Gastrocnemius medialis (tissue), 4 donors: ENCODE measurements at regions not wholly inside any gene's neighbourhood (a gene's known extent, or its start where the extent isn't known, plus 50 kb on each side); places are given as distances from the start of the nearest gene placed in this dataset.

ENCODE experiments used
- ATAC-seq, 2 donors: fragments of 150-250 bp; one replicate each; pipeline ENCODE4 v1.9.1; 2016
- DNase-seq, 2 donors: peaks; one replicate each; pipeline ENCODE4 v3.0.0-alpha.2; 2019
- H3K27ac ChIP-seq, 4 donors: fragments of 200-600 bp; sonication (generic); 1 replicate in 1 of 4; 2 replicates in 3 of 4; pipeline ENCODE4 v1.5.1; 2016 to 2018; ENCODE audit warnings: mild to moderate bottlenecking in 2 of 4, moderate library complexity in 1 of 4
- H3K27me3 ChIP-seq, 3 donors: fragments of 200-600 bp; sonication (generic) in 2 of 3; 1 replicate in 1 of 3; 2 replicates in 2 of 3; pipeline versions ENCODE4 v1.5.1 to v1.6.0; 2016 to 2019; ENCODE audit warnings: mild to moderate bottlenecking in 1 of 3, moderate library complexity in 1 of 3
- H3K36me3 ChIP-seq, 2 donors: fragments of 200-600 bp; sonication (generic) in 1 of 2; one replicate each; pipeline ENCODE4 v1.5.1; 2017 to 2018
- H3K4me1 ChIP-seq, 2 donors: fragments of 200-600 bp; sonication (generic) in 1 of 2; one replicate each; pipeline ENCODE4 v1.5.1; 2016 to 2017; ENCODE audit warnings: mild to moderate bottlenecking in 2 of 2
- H3K4me3 ChIP-seq, 4 donors: fragments of 200-600 bp; sonication (generic) in 3 of 4; 1 replicate in 1 of 4; 2 replicates in 3 of 4; pipeline ENCODE4 v1.5.1; 2016 to 2019; ENCODE audit warnings: mild to moderate bottlenecking in 2 of 4
- H3K9me3 ChIP-seq, 3 donors: fragments of 200-600 bp; sonication (generic) in 2 of 3; 1 replicate in 1 of 3; 2 replicates in 2 of 3; pipeline ENCODE4 v1.5.1; 2016 to 2019
- CTCF ChIP-seq, 5 experiments: fragments of 450-650 bp in 3 of 5; fragments of 200-600 bp in 2 of 5; sonication (generic) in 2 of 5; IDR thresholded peaks in 4 of 5; conservative IDR thresholded peaks in 1 of 5; 1 replicate in 4 of 5; 2 replicates in 1 of 5; pipeline ENCODE4 v1.5.1; 2016 to 2019; ENCODE audit warnings: antibody characterized with exemption in 5 of 5, mild to moderate bottlenecking in 3 of 5, moderate library complexity in 3 of 5
- POLR2A ChIP-seq, 2 donors: fragments of 450-650 bp; IDR thresholded peaks; one replicate each; pipeline ENCODE4 v1.6.1; 2017; ENCODE audit warnings: antibody characterized with exemption in 2 of 2, mild to moderate bottlenecking in 2 of 2, moderate library complexity in 2 of 2
- in situ Hi-C, 4 donors: fragments of 200-750 bp; cut with MboI; loops; one replicate each; pipeline versions ENCODE4 v1.15.0 to v1.8.0; 2017; ENCODE audit warnings: low sequenced_read_pairs in 4 of 4
- intact Hi-C: fragments of 100-400 bp; cut with DNase I; formaldehyde crosslinking; loops from one replicate; pipeline ENCODE4 v1.15.1; 2023; ENCODE audit warnings: low total_unique reads

GRCh38 chr10:129029051-129029450 is 438.0 kb upstream of the MGMT start:
- no peak for DNase-seq
- in situ Hi-C loops = loop anchor here in 3 of 4 donors (25.0 kb wide), 3 partner anchors 933 to 1083 kb away; partner anchors contain the start of genes C10orf143 (in 1 of the 3) and EBF3 (in 1 of the 3)
- no peak for ATAC-seq
- Histone ChIP-seq H3K4me3 (no peak overlapping the region), H3K27ac (peak overlapping the region in 2 of 4 donors; percentile 2 to 23), H3K9me3 (no peaks in the 10 kb centered on the region), H3K36me3 (no peaks in the 10 kb centered on the region), H3K27me3 (peaks cover 17 to 45% (median 40%) of the 10 kb centered on the region in 3 donors), H3K4me1 (peaks cover 0 to 4% of the 10 kb centered on the region in 2 donors)
- intact Hi-C loops = loop anchor here (5.0 to 10.0 kb wide), 3 partner anchors 94 to 928 kb away; no protein-coding TSS in a partner anchor
- no peak for TF ChIP-seq POLR2A (IDR thresholded peaks at IDR 0.05)
- TF ChIP-seq CTCF (IDR thresholded peaks at IDR 0.05 in 4 of 5, conservative IDR thresholded peaks at IDR 0.05 in 1 of 5) = no peak

- no peak for TF ChIP-seq CTCF (IDR thresholded peaks at IDR 0.05 in 4 of 5, conservative IDR thresholded peaks at IDR 0.05 in 1 of 5)
- no peak for TF ChIP-seq POLR2A (IDR thresholded peaks at IDR 0.05)
- intact Hi-C loops = loop anchor here (2.0 to 10.0 kb wide), 6 partner anchors 95 to 941 kb away; no protein-coding TSS in a partner anchor
- Histone ChIP-seq H3K27me3 (peaks cover 17 to 46% (median 40%) of the 10 kb centered on the region in 3 donors), H3K27ac (peak overlapping the region in 1 of 4 donors; percentile 31), H3K4me3 (peak overlapping the region in 2 of 4 donors; percentile 11 to 27), H3K36me3 (no peaks in the 10 kb centered on the region), H3K4me1 (peaks cover 0 to 4% of the 10 kb centered on the region in 2 donors), H3K9me3 (no peaks in the 10 kb centered on the region)
- in situ Hi-C loops = loop anchor here (10.0 to 25.0 kb wide), 5 partner anchors 305 to 1082 kb away; partner anchors contain the start of genes C10orf143 (in 1 of the 4) and EBF3 (in 1 of the 4)
- DNase-seq (no peak), ATAC-seq (no peak)
These were observed 437.0 kb upstream of the MGMT start for GRCh38 chr10:129029851-129030602.

GRCh38 chr10:129030603-129030895 is 436.5 kb upstream of the MGMT start:
- Histone ChIP-seq H3K27me3 (peaks cover 17 to 49% (median 39%) of the 10 kb centered on the region in 3 donors), H3K36me3 (no peaks in the 10 kb centered on the region), H3K27ac (peak overlapping the region in 1 of 4 donors; percentile 31), H3K4me1 (peaks cover 0 to 4% of the 10 kb centered on the region in 2 donors), H3K9me3 (no peaks in the 10 kb centered on the region), H3K4me3 (peak overlapping the region in 2 of 4 donors; percentile 11 to 27)
- in situ Hi-C loops (loop anchor here (10.0 to 25.0 kb wide), 5 partner anchors 304 to 1082 kb away; partner anchors contain the start of genes C10orf143 (in 1 of the 4) and EBF3 (in 1 of the 4)), intact Hi-C loops (loop anchor here (2.0 to 10.0 kb wide), 3 partner anchors 304 to 940 kb away; no protein-coding TSS in a partner anchor)
- no peak for ATAC-seq
- TF ChIP-seq POLR2A (IDR thresholded peaks at IDR 0.05) = peak in 1 of 2 donors; percentile 9
- TF ChIP-seq CTCF (IDR thresholded peaks at IDR 0.05 in 4 of 5, conservative IDR thresholded peaks at IDR 0.05 in 1 of 5) = no peak
- DNase-seq = no peak

- H3K4me3 ChIP-seq = peak overlapping the region in 2 of 4 donors; percentile 11 to 27
- peak; percentile 41 to 72 for ATAC-seq
- in situ Hi-C loops (loop anchor here (10.0 to 25.0 kb wide), 5 partner anchors 304 to 1081 kb away; partner anchors contain the start of genes C10orf143 (in 1 of the 4) and EBF3 (in 1 of the 4)), intact Hi-C loops (loop anchor here (2.0 to 10.0 kb wide), 3 partner anchors 304 to 940 kb away; no protein-coding TSS in a partner anchor)
- H3K4me1 ChIP-seq = peaks cover 0 to 4% of the 10 kb centered on the region in 2 donors
- H3K36me3 ChIP-seq = no peaks in the 10 kb centered on the region
- H3K9me3 ChIP-seq = no peaks in the 10 kb centered on the region
- peaks cover 17 to 52% (median 34%) of the 10 kb centered on the region in 3 donors for H3K27me3 ChIP-seq
- TF ChIP-seq CTCF (IDR thresholded peaks at IDR 0.05 in 4 of 5, conservative IDR thresholded peaks at IDR 0.05 in 1 of 5) = peak; percentile 48 to 87 (median 71)
- no peak for TF ChIP-seq POLR2A (IDR thresholded peaks at IDR 0.05)
- no peak overlapping the region for H3K27ac ChIP-seq
- DNase-seq = peak in 1 of 2 donors; percentile 28
These were observed 435.8 kb upstream of the MGMT start for GRCh38 chr10:129030996-129031843.
